Hepatocyte (in vitro differentiated cells): ENCODE measurements at regions not wholly inside any gene's neighbourhood (a gene's known extent, or its start where the extent isn't known, plus 50 kb on each side); places are given as distances from the start of the nearest gene placed in this dataset.

ENCODE experiments used
- EZH2 ChIP-seq: fragments of 200-600 bp; sonication (generic); IDR thresholded peaks from 2 replicates; pipeline ENCODE4 v1.6.1; 2016; ENCODE audit warnings: antibody characterized with exemption, mild to moderate bottlenecking, borderline replicate concordance
- TF ChIP-seq, protein P1 (sequence below): fragments of 200-600 bp; sonication (generic); IDR thresholded peaks from 2 replicates; pipeline ENCODE4 v1.5.1; 2016; ENCODE audit warnings: antibody characterized with exemption, mild to moderate bottlenecking; ENCODE audit not compliant: poor library complexity

GRCh38 chr1:163845279-163845678 lies 523.5 kb downstream of the NUF2 start:
- TF ChIP-seq, protein P1, sequence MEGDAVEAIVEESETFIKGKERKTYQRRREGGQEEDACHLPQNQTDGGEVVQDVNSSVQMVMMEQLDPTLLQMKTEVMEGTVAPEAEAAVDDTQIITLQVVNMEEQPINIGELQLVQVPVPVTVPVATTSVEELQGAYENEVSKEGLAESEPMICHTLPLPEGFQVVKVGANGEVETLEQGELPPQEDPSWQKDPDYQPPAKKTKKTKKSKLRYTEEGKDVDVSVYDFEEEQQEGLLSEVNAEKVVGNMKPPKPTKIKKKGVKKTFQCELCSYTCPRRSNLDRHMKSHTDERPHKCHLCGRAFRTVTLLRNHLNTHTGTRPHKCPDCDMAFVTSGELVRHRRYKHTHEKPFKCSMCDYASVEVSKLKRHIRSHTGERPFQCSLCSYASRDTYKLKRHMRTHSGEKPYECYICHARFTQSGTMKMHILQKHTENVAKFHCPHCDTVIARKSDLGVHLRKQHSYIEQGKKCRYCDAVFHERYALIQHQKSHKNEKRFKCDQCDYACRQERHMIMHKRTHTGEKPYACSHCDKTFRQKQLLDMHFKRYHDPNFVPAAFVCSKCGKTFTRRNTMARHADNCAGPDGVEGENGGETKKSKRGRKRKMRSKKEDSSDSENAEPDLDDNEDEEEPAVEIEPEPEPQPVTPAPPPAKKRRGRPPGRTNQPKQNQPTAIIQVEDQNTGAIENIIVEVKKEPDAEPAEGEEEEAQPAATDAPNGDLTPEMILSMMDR: no peak
- TF ChIP-seq EZH2: no peak
